ENCODE measurements at regions not wholly inside any gene's neighbourhood (a gene's known extent, or its start where the extent isn't known, plus 50 kb on each side); places are given as distances from the start of the nearest gene placed in this dataset.
A peak's percentile ranks its signal among the peaks of the same experiment; 100 is the strongest.

DNA sequence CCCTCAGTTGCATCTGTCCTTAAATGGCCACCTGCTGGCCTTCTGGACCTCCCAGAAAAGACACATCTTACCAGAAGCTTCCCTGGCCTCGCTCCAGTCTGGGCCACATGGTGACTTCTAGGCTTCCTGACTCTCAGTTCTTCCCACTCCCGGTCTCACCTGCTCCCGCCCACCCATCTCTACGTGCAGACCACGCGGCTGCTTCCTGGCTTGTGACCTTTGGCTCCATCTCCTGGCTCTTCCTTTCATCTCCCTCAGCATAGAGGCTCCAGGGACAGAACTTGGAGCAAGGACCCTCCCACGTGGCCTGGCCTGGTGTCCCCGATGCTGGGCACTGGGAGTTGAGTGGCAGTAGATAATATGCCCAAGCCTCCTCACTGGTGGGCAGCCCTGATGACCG is 124.9 kb upstream of the IRF2BP2 start (continued):
- TF ChIP-seq, protein P1, sequence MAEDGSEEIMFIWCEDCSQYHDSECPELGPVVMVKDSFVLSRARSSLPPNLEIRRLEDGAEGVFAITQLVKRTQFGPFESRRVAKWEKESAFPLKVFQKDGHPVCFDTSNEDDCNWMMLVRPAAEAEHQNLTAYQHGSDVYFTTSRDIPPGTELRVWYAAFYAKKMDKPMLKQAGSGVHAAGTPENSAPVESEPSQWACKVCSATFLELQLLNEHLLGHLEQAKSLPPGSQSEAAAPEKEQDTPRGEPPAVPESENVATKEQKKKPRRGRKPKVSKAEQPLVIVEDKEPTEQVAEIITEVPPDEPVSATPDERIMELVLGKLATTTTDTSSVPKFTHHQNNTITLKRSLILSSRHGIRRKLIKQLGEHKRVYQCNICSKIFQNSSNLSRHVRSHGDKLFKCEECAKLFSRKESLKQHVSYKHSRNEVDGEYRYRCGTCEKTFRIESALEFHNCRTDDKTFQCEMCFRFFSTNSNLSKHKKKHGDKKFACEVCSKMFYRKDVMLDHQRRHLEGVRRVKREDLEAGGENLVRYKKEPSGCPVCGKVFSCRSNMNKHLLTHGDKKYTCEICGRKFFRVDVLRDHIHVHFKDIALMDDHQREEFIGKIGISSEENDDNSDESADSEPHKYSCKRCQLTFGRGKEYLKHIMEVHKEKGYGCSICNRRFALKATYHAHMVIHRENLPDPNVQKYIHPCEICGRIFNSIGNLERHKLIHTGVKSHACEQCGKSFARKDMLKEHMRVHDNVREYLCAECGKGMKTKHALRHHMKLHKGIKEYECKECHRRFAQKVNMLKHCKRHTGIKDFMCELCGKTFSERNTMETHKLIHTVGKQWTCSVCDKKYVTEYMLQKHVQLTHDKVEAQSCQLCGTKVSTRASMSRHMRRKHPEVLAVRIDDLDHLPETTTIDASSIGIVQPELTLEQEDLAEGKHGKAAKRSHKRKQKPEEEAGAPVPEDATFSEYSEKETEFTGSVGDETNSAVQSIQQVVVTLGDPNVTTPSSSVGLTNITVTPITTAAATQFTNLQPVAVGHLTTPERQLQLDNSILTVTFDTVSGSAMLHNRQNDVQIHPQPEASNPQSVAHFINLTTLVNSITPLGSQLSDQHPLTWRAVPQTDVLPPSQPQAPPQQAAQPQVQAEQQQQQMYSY (CRISPR knock-in tag; IDR thresholded peaks at IDR 0.05): peak; percentile 51; the same call in 1 of the 2 replicates
- TF ChIP-seq ZNF781 (CRISPR knock-in tag; IDR thresholded peaks at IDR 0.05; ENCODE audit: borderline replicate concordance, not compliant biosample characterization): peak; percentile 94
- TF ChIP-seq KDM1A (CRISPR knock-in tag; IDR thresholded peaks at IDR 0.05): 0 out of 2 replicates have a peak, but pooled peaks have one; percentile 11
- TF ChIP-seq ZNF878 (CRISPR knock-in tag; IDR thresholded peaks at IDR 0.05): peak; percentile 51; the same call in 1 of the 2 replicates
- TF ChIP-seq ZNF615 (CRISPR knock-in tag; IDR thresholded peaks at IDR 0.05; ENCODE audit: borderline replicate concordance): peak; percentile 72; the same call in 1 of the 2 replicates
- peak; percentile 97 for TF ChIP-seq ZNF605 (CRISPR knock-in tag; IDR thresholded peaks at IDR 0.05)
- TF ChIP-seq, protein P2, sequence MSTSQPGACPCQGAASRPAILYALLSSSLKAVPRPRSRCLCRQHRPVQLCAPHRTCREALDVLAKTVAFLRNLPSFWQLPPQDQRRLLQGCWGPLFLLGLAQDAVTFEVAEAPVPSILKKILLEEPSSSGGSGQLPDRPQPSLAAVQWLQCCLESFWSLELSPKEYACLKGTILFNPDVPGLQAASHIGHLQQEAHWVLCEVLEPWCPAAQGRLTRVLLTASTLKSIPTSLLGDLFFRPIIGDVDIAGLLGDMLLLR (CRISPR knock-in tag; IDR thresholded peaks at IDR 0.05): peak; percentile 82
- TF ChIP-seq NFE2L2 (IDR thresholded peaks at IDR 0.05; ENCODE audit: low read length): no peak
- TF ChIP-seq, protein P3, sequence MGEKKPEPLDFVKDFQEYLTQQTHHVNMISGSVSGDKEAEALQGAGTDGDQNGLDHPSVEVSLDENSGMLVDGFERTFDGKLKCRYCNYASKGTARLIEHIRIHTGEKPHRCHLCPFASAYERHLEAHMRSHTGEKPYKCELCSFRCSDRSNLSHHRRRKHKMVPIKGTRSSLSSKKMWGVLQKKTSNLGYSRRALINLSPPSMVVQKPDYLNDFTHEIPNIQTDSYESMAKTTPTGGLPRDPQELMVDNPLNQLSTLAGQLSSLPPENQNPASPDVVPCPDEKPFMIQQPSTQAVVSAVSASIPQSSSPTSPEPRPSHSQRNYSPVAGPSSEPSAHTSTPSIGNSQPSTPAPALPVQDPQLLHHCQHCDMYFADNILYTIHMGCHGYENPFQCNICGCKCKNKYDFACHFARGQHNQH (CRISPR knock-in tag; IDR thresholded peaks at IDR 0.05): peak; percentile 90
- no peak for TF ChIP-seq MAFG (CRISPR knock-in tag; IDR thresholded peaks at IDR 0.05)
- TF ChIP-seq, protein P4, sequence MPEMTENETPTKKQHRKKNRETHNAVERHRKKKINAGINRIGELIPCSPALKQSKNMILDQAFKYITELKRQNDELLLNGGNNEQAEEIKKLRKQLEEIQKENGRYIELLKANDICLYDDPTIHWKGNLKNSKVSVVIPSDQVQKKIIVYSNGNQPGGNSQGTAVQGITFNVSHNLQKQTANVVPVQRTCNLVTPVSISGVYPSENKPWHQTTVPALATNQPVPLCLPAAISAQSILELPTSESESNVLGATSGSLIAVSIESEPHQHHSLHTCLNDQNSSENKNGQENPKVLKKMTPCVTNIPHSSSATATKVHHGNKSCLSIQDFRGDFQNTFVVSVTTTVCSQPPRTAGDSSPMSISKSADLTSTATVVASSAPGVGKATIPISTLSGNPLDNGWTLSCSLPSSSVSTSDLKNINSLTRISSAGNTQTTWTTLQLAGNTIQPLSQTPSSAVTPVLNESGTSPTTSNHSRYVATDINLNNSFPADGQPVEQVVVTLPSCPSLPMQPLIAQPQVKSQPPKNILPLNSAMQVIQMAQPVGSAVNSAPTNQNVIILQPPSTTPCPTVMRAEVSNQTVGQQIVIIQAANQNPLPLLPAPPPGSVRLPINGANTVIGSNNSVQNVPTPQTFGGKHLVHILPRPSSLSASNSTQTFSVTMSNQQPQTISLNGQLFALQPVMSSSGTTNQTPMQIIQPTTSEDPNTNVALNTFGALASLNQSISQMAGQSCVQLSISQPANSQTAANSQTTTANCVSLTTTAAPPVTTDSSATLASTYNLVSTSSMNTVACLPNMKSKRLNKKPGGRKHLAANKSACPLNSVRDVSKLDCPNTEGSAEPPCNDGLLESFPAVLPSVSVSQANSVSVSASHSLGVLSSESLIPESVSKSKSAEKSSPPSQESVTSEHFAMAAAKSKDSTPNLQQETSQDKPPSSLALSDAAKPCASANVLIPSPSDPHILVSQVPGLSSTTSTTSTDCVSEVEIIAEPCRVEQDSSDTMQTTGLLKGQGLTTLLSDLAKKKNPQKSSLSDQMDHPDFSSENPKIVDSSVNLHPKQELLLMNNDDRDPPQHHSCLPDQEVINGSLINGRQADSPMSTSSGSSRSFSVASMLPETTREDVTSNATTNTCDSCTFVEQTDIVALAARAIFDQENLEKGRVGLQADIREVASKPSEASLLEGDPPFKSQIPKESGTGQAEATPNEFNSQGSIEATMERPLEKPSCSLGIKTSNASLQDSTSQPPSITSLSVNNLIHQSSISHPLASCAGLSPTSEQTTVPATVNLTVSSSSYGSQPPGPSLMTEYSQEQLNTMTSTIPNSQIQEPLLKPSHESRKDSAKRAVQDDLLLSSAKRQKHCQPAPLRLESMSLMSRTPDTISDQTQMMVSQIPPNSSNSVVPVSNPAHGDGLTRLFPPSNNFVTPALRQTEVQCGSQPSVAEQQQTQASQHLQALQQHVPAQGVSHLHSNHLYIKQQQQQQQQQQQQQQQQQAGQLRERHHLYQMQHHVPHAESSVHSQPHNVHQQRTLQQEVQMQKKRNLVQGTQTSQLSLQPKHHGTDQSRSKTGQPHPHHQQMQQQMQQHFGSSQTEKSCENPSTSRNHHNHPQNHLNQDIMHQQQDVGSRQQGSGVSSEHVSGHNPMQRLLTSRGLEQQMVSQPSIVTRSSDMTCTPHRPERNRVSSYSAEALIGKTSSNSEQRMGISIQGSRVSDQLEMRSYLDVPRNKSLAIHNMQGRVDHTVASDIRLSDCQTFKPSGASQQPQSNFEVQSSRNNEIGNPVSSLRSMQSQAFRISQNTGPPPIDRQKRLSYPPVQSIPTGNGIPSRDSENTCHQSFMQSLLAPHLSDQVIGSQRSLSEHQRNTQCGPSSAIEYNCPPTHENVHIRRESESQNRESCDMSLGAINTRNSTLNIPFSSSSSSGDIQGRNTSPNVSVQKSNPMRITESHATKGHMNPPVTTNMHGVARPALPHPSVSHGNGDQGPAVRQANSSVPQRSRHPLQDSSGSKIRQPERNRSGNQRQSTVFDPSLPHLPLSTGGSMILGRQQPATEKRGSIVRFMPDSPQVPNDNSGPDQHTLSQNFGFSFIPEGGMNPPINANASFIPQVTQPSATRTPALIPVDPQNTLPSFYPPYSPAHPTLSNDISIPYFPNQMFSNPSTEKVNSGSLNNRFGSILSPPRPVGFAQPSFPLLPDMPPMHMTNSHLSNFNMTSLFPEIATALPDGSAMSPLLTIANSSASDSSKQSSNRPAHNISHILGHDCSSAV (CRISPR knock-in tag; IDR thresholded peaks at IDR 0.05; ENCODE audit: borderline replicate concordance): no peak; the same call in 1 of the 2 replicates
- TF ChIP-seq HDAC1 (CRISPR knock-in tag; IDR thresholded peaks at IDR 0.05): peak; percentile 81
- TF ChIP-seq ZNF510 (CRISPR knock-in tag; IDR thresholded peaks at IDR 0.05; ENCODE audit: low read depth): no peak; the same call in none of the 2 replicates
- TF ChIP-seq ZFY (CRISPR knock-in tag; IDR thresholded peaks at IDR 0.05): peak; percentile 74
- no peak for TF ChIP-seq MXI1 (IDR thresholded peaks at IDR 0.05; ENCODE audit: borderline replicate concordance, low read depth, low read length)
- no peak for TF ChIP-seq NFIC (IDR thresholded peaks at IDR 0.05; ENCODE audit: low read length)
- peak; percentile 70 for TF ChIP-seq SP4 (CRISPR knock-in tag; IDR thresholded peaks at IDR 0.05)
- peak; percentile 13; the same call in 1 of the 2 replicates for TF ChIP-seq ZNF263 (CRISPR knock-in tag; IDR thresholded peaks at IDR 0.05)
